Uterus (tissue), 3 donors: ENCODE measurements at regions not wholly inside any gene's neighbourhood (a gene's known extent, or its start where the extent isn't known, plus 50 kb on each side); places are given as distances from the start of the nearest gene placed in this dataset.
"Not testable (repeated sequence)": the region's sequence is repeated elsewhere in the genome, so short reads cannot be mapped to it uniquely, and the experiment has no call there.

Experiments
- DNase-seq, 2 donors: peaks; one replicate each; pipeline ENCODE4 v3.0.0-alpha.2; 2019 to 2020
- H3K27ac ChIP-seq, 2 donors: fragments of 200-600 bp; sonication (generic); 1 replicate in 1 of 2; 2 replicates in 1 of 2; pipeline ENCODE4 v1.5.1; 2016 to 2018
- H3K27me3 ChIP-seq, 2 donors: fragments of 200-600 bp; sonication (generic); one replicate each; pipeline ENCODE4 v1.5.1; 2018 to 2019; ENCODE audit warnings: control low read depth in 1 of 2
- H3K36me3 ChIP-seq, 2 donors: fragments of 200-600 bp; sonication (generic); one replicate each; pipeline ENCODE4 v1.5.1; 2019; ENCODE audit warnings: control low read depth in 1 of 2
- H3K4me1 ChIP-seq, 2 donors: fragments of 200-600 bp; sonication (generic); one replicate each; pipeline ENCODE4 v1.5.1; 2018 to 2019; ENCODE audit warnings: control low read depth in 1 of 2
- H3K4me3 ChIP-seq, 2 donors: fragments of 200-600 bp; sonication (generic); 1 replicate in 1 of 2; 2 replicates in 1 of 2; pipeline ENCODE4 v1.5.1; 2018 to 2019; ENCODE audit warnings: mild to moderate bottlenecking in 1 of 2
- H3K9me3 ChIP-seq, 2 donors: fragments of 200-600 bp; sonication (generic); one replicate each; pipeline ENCODE4 v1.5.1; 2019; ENCODE audit warnings: control low read depth in 1 of 2
- CTCF ChIP-seq, 4 experiments: fragments of 200-600 bp in 2 of 4; fragments of 450-650 bp in 2 of 4; sonication (generic) in 2 of 4; IDR thresholded peaks; one replicate each; pipeline ENCODE4 v1.5.1; 2016 to 2019; ENCODE audit warnings: antibody characterized with exemption in 4 of 4, mild to moderate bottlenecking in 2 of 4, moderate library complexity in 1 of 4
- POLR2A ChIP-seq, 2 donors: fragments of 450-650 bp; IDR thresholded peaks; one replicate each; pipeline ENCODE4 v1.6.1; 2016; ENCODE audit warnings: antibody characterized with exemption in 2 of 2, mild to moderate bottlenecking in 1 of 2, moderate library complexity in 1 of 2
- intact Hi-C: fragments of 100-400 bp; cut with DNase I; formaldehyde crosslinking; loops from one replicate; pipeline ENCODE4 v1.15.1; 2023; ENCODE audit warnings: low total_unique reads
- donor health status: DM: yes; HTN: yes; CAD: no.

- no peak overlapping the region for H3K27ac ChIP-seq
- H3K4me1 ChIP-seq: no peaks in the 10 kb centered on the region
- DNase-seq: no peak
- TF ChIP-seq POLR2A (IDR thresholded peaks at IDR 0.05) (no peak), CTCF (IDR thresholded peaks at IDR 0.05) (no peak)
- no peaks in the 10 kb centered on the region for H3K36me3 ChIP-seq
- H3K9me3 ChIP-seq: no peaks in the 10 kb centered on the region
- intact Hi-C loops: no loop called here
- H3K4me3 ChIP-seq: no peak overlapping the region
- no peaks in the 10 kb centered on the region for H3K27me3 ChIP-seq
Observed at GRCh38 chr2:78145395-78145996, 623.3 kb upstream of the LRRTM4 start.

GRCh38 chr2:78145997-78146722 lies 624.0 kb upstream of the LRRTM4 start:
- no peak for DNase-seq
- intact Hi-C loops: no loop called here
- Histone ChIP-seq H3K27ac (no peak overlapping the region), H3K36me3 (no peaks in the 10 kb centered on the region), H3K27me3 (no peaks in the 10 kb centered on the region), H3K4me1 (no peaks in the 10 kb centered on the region), H3K4me3 (no peak overlapping the region), H3K9me3 (no peaks in the 10 kb centered on the region)
- TF ChIP-seq POLR2A (IDR thresholded peaks at IDR 0.05): no peak
- TF ChIP-seq CTCF (IDR thresholded peaks at IDR 0.05): no peak

- intact Hi-C loops: no loop called here
- DNase-seq: no peak
- no peak overlapping the region for H3K4me3 ChIP-seq
- H3K36me3 ChIP-seq: no peaks in the 10 kb centered on the region
- no peak overlapping the region for H3K27ac ChIP-seq
- H3K9me3 ChIP-seq: no peaks in the 10 kb centered on the region
- no peak for TF ChIP-seq CTCF (IDR thresholded peaks at IDR 0.05)
- TF ChIP-seq POLR2A (IDR thresholded peaks at IDR 0.05): no peak
- no peaks in the 10 kb centered on the region for H3K4me1 ChIP-seq
- H3K27me3 ChIP-seq: no peaks in the 10 kb centered on the region
Observed at GRCh38 chr2:78147466-78147865, 625.3 kb upstream of the LRRTM4 start.

GRCh38 chr2:78154586-78154985 lies 632.4 kb upstream of the LRRTM4 start:
- Histone ChIP-seq H3K27me3 (no peaks in the 10 kb centered on the region), H3K4me3 (no peak overlapping the region), H3K4me1 (no peaks in the 10 kb centered on the region), H3K27ac (no peak overlapping the region), H3K36me3 (no peaks in the 10 kb centered on the region), H3K9me3 (no peaks in the 10 kb centered on the region)
- no peak for TF ChIP-seq CTCF (IDR thresholded peaks at IDR 0.05)
- no peak for TF ChIP-seq POLR2A (IDR thresholded peaks at IDR 0.05)
- DNase-seq: no peak
- intact Hi-C loops: no loop called here

GRCh38 chr2:78162202-78162601 lies 640.0 kb upstream of the LRRTM4 start:
- intact Hi-C loops: no loop called here
- DNase-seq: no peak
- Histone ChIP-seq H3K36me3 (no peaks in the 10 kb centered on the region), H3K9me3 (no peaks in the 10 kb centered on the region), H3K27ac (no peak overlapping the region), H3K4me3 (no peak overlapping the region), H3K4me1 (no peaks in the 10 kb centered on the region), H3K27me3 (no peaks in the 10 kb centered on the region)
- no peak for TF ChIP-seq POLR2A (IDR thresholded peaks at IDR 0.05)
- TF ChIP-seq CTCF (IDR thresholded peaks at IDR 0.05): no peak

- H3K4me3 ChIP-seq, H3K4me1 ChIP-seq, H3K27me3 ChIP-seq, intact Hi-C loops, H3K9me3 ChIP-seq, H3K36me3 ChIP-seq, DNase-seq, H3K27ac ChIP-seq: not testable (repeated sequence)
Observed at GRCh38 chr2:78172157-78172556, 650.0 kb upstream of the LRRTM4 start.
